Stimulated activated CD4-positive, alpha-beta T cell treated with anti-CD3 and anti-CD28 coated beads, Interleukin-2, amount 100 ng/mL, for 4 hours (primary cell): ENCODE measurements at regions not wholly inside any gene's neighbourhood (a gene's known extent, or its start where the extent isn't known, plus 50 kb on each side); places are given as distances from the start of the nearest gene placed in this dataset.

ENCODE experiments used
- DNase-seq: peaks from one replicate; pipeline ENCODE4 v3.0.0-alpha.2; 2020; ENCODE audit warnings: low read depth

DNA sequence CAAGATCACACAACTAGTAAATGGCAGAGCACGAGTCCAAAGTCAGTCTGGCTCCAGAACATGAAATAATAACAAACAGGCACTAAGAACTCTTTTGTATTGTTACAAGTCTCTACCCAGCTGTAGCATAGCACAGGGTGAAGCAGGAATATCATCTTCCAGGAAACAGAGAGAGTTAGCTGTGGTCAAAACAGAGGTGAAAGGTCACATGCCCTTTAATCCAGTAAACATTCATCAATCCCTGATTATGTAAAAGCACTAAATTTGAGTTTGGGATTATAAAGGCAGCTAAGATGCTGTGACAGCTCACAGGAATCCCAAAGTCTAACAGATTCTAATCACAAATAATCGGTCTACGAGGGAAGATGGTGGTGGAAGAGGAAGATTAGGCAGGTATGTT, 133.0 kb upstream of the ASTN2 start:
- no peak for DNase-seq

DNA sequence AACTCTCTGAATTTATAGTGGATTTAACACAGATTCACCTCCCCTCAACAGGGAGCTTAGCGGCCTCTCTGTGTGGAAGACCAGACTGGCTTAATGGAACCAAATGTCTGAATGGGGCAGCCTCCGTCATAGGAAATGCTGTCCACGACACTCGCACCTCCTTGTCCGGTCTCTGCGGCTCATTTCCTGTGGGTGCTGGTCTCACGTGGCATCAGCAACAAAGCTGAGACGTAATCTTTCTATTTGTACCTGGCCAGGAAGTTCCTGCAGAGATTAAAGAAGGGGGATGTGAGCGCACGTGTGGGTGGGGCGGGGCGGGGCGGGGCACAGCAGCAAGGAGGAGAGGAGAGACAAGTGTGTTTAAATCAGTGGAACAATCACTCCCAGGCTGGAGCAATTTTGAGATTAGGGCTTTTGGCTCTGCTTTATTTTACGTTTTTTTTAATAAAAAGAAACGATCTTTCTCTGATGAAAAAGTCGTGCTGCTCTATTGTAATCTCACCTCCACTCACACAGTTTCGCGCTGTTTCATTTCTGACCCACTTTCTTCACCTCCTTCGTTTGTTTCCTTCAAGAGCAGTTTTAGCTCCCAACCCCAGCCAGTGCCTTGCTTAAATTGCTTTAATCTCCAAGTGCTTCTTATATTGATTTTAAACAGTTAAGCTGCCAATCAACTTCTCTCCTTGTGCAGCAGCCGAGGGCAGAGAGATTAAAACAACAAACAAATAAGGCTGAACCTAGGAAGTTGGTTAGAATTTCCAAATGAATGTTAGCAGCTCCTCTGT, 132.2 kb upstream of the ASTN2 start:
- DNase-seq, result no peak

DNA sequence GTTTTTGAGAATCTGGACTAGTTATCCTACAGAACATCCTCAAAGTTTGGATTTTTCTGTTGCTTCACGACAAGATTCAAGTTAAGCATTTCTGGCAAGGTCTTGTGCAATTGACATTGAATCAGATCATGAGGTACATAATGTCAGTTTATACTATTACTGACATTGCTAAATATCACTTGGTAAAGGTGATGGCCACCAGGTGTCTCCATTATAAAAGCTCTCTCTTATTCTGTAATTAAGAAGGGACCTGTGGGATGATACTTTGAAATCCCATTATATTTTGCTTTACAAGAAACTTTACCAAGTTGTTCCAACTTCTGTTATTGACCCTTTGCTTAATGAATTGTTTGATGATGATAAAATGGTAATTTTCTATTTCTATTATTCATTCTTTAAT, 131.0 kb upstream of the ASTN2 start:
- DNase-seq, result no peak

DNA sequence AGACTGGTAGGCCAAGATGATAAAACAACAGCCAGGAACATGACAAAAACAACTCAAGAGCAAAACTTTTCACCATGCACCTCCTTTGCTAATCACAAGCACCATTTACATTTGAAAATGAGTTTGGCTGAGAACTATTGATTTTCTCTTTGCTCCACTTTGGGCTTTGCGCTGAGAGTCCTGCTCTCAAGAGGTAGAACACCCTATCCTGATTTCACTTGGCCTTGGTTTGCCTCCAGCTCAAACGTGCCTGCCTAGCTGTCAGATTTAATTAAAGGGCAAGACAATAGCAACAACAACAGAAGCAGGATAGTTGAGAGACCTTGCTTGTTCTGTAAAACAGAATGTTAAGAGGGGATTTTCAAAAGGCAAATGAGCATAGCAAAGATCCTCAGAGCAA, 128.2 kb upstream of the ASTN2 start:
- no peak for DNase-seq

DNA sequence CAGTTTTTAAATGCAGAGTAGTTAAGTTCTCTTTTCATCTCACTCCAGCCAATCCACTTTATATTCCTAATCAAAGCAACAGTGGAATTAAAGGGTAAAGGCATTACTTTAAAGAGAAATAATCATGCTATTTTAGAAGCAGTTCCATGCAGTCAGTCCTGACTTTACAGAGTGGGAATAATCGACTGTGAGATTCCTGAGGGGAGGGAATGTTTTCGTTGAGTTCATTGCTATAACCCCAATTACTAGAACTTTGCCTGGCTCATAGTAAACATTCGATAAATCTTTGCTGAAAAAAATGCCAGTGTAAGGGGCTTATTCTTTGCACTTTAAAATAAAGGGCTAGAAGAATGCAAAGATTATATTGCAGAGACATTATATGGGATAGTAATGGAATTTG, 127.2 kb upstream of the ASTN2 start:
- DNase-seq, result no peak

- no peak for DNase-seq
Observed at GRCh38 chr9:117541181-117541580, 126.3 kb upstream of the ASTN2 start.

GRCh38 chr9:117535973-117536372, 121.1 kb upstream of the ASTN2 start:
- DNase-seq, result no peak

- DNase-seq, result no peak
Observed at GRCh38 chr9:117535434-117535833, 120.6 kb upstream of the ASTN2 start.

GRCh38 chr9:117528225-117528624, 113.4 kb upstream of the ASTN2 start:
- no peak for DNase-seq

DNA sequence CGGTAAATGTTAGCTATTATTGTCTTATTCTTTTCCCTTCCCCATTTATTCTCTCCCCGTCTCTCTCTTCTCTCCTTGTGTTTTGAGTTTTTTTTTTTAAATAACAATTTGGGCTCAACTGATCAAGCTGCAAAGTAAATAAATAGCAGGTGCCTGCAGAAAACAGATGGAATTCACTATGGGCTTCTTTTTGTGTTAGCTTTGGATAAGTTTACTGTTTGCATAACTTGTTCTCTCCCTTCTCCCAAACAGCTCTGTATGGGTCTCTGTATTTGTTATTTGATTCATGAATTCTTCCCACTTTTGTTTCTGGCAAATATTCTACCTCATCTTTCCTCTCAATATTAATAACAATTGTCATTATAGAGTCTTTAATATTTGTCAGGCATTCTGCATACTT, 111.8 kb upstream of the ASTN2 start:
- no peak for DNase-seq

GRCh38 chr9:117523531-117524153, 108.8 kb upstream of the ASTN2 start:
- DNase-seq, result no peak

DNA sequence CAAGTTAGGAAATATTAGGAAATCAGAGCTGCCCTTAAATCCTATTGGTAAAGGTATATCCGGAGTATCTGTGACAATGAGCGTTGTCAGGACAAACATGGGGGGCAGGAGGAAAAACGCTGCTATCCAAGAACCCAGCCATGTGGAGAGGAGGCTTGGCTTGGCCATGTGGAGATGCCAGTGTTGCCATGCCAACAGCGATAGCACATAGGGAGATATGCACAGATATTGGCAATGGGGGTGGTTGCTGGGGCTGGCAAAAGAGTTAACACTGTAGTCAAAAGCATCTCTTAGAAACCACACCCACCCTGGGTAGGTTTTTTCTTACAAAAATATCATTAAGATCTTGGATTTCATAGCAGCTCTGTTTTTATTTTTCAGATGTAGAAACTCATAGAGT, 106.4 kb upstream of the ASTN2 start:
- no peak for DNase-seq

DNA sequence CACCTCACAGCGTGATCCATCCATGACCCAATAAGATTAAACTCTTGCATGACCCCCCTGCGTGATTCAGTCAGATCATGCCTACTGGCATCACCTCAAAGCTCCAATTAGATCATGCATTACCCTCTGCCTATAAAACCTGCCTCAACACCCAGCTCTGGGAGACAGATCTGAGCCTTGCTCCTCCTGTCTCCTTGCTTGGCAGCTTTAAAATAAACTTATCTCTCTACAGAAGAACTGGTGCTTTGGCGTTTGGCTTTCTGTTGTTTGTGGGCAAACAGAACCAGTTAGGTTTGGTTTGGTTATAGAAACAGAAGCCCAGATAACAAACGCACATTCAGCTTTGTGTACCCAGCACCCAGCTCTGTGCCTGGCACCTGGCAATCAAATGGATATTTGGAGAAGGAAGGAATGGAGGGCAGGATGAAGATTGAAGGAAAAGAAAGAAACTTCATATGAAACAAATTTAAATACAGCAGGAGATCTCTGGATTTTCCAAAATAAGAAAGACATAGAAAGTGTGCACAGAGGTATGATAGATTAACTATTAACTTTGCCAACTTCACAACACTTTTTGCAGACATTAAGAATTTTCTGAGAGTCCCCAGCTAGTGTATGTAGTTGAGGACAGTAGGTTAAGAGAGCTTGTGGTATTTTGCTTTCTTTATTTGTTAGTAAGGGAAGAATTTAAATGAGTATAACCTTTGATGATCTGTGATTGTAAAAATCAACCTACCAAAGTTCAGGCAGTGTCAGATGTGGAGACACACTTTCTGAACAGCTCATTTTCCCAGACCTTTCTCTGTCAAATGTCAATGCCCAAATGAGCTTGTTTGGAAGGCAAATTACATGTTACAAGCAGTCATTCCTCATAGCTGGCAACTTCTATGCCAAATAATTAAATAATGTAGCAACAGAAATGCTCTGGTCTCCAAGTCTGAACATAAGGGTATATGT, 102.1 kb upstream of the ASTN2 start:
- no peak for DNase-seq

DNA sequence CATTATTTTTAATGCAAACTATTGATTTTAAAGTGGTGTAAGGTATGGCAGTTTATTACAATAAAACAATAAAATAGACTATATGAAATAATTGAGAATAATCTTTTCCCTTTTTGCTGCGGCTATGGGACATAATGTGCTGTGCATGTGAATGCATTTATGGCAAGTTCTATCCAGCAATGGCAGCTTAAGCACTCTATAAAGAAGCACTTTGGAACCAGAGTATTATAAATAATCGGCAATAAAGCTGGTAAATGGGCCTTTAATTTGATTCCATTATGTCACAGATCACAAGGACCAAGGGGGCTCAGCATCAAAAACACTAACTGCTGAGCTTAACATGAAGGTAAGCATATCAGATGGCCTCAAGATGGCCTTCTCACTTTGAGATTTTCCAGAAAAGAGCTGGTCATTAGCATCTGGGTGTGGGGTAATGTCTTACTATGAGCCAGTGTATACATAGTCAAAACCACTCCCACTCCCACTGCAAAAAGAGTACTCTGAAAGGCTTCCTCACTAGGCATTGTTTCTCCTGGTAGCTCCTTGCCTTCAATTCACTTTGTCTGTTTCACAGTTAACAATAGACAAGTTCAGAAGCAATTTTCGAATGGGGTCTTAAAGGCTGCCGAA, 97.1 kb upstream of the ASTN2 start:
- DNase-seq, result no peak

GRCh38 chr9:117496307-117496706, 81.5 kb upstream of the ASTN2 start:
- no peak for DNase-seq

- DNase-seq, result no peak
Observed at GRCh38 chr9:117494401-117495090, 79.7 kb upstream of the ASTN2 start.

DNA sequence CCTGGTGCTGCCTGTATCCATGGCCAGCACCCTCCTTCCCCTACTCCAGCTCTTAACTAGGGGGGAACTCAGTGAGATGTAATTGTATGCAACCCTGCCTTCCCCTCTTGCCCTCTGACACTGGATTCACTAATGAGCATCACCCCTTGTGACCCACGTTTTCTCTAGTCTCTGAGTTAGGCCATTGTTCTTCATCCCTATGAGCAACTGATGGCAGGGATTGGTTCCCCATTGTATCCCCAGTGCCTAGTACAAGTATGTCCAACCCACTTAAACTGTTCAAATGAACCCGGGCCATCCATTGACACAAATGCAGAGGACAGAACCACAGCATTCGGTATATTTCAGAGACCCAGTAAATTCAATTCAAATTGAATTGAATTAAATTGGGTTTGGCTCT, 77.6 kb upstream of the ASTN2 start:
- no peak for DNase-seq

GRCh38 chr9:117491491-117491890, 76.6 kb upstream of the ASTN2 start:
- no peak for DNase-seq

- no peak for DNase-seq
Observed at GRCh38 chr9:117490199-117490598, 75.3 kb upstream of the ASTN2 start.

GRCh38 chr9:117488659-117489058, 73.8 kb upstream of the ASTN2 start:
- no peak for DNase-seq

GRCh38 chr9:117487555-117488175, 72.8 kb upstream of the ASTN2 start:
- peak; percentile 2 for DNase-seq
